Vagina (tissue), 2 donors: ENCODE measurements at regions not wholly inside any gene's neighbourhood (a gene's known extent, or its start where the extent isn't known, plus 50 kb on each side); places are given as distances from the start of the nearest gene placed in this dataset.

Source experiments
- CTCF ChIP-seq, 3 experiments: fragments of 450-650 bp in 2 of 3; fragments of 200-600 bp in 1 of 3; sonication (generic) in 1 of 3; IDR thresholded peaks; one replicate each; pipeline ENCODE4 v1.5.1; 2017 to 2019; ENCODE audit warnings: antibody characterized with exemption in 3 of 3, mild to moderate bottlenecking in 2 of 3, moderate library complexity in 2 of 3
- POLR2A ChIP-seq, 2 donors: fragments of 450-650 bp; IDR thresholded peaks; one replicate each; pipeline ENCODE4 v1.6.1; 2017; ENCODE audit warnings: antibody characterized with exemption in 2 of 2, mild to moderate bottlenecking in 2 of 2, moderate library complexity in 2 of 2
- POLR2AphosphoS5 ChIP-seq, 2 donors: sonication (generic); formaldehyde crosslinking; IDR thresholded peaks; one replicate each; pipeline ENCODE4 v1.9.0; 2017; ENCODE audit warnings: antibody characterized with exemption in 2 of 2, mild to moderate bottlenecking in 2 of 2, low read depth in 1 of 2; ENCODE audit not compliant: insufficient read depth in 1 of 2

- peak; percentile 65 to 84 (median 68) for TF ChIP-seq CTCF (IDR thresholded peaks at IDR 0.05)
- TF ChIP-seq POLR2AphosphoS5 (IDR thresholded peaks at IDR 0.05; ENCODE audit: insufficient read depth in 1 of 2, low read depth in 1 of 2), result no peak
- TF ChIP-seq POLR2A (IDR thresholded peaks at IDR 0.05), result no peak
Measured at GRCh38 chr17:6913608-6914443, 82.0 kb upstream of the ALOX12 start.
